A172 (cell line): ENCODE measurements at regions not wholly inside any gene's neighbourhood (a gene's known extent, or its start where the extent isn't known, plus 50 kb on each side); places are given as distances from the start of the nearest gene placed in this dataset.

Source experiments
- DNase-seq: peaks from one replicate; pipeline ENCODE4 v3.0.0-alpha.2; 2015; ENCODE audit warnings: low spot score

DNA sequence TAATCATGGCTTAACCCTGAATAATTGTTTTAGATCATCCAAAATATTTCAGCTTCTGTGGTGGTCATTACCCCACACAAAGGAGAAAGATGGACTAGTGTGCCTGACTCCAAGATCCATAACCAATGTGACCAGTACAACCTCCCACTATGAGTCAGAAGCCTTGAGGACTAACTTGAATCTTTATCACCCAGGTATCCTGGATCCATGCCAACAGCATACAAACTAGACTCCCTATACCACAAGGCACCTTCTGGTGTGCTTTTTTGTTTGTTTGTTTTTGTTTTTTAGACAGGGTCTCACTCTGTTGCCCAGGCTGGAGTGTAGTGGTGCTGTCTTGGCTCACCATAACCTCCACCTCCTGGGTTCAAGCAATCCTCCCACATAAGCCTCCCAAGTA is 317.7 kb downstream of the VPS13C start:
- no peak for DNase-seq

DNA sequence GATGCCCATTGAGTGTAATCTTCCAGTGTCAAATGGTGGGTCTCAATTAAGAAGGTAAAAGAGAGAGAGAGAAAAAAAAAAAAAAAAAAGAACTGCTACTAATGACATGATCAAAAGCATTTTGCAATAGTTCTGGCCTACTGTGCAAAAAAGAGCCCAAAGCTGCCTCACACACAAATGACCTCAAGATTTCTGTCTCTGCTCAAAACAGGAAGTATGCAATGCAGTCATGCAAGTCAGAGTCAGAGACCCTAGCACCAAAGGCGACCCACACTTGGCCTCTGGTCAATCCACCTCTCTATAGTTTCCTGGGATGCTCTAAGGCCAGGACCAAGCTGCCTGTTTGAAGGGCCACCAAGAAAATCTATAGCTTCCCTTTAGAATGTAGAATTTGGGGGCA is 323.5 kb downstream of the VPS13C start:
- no peak for DNase-seq

DNA sequence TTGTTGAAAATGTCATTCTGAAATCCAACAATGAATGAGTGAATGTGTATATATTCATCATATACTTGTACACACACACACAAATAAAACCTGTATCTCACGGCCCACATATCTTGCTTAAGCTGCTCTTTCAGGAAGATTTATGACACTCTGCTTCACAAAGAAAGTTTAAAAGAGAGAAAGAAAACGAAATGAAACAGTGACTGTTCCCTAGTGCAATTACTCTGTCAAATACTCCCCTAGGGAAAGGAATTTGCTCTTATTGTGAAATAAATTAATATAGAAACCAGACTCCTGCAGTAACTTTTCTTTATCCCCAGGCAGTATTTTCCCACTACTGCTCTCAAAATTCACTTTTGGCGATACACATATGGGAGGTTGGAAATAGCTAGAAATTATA is 329.1 kb downstream of the VPS13C start:
- no peak for DNase-seq

DNA sequence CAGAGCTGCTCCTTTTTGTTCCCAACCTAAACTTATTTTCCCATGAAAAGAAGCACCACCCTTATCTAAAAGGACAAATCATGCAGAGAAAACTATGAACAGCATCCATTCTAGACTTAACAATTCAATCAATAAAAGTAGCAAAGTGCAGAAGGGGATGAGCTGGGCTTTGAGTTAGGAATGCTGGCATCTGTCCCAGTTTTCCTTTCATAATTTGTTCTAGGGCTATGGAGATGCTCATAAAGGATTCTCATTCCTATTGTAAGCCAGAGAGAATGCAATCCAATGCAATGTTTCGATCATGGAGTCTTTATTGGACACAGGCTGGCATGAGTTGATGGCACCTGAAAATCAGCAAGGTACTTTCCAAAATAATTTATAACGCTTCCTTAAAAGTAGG is 330.6 kb downstream of the VPS13C start:
- DNase-seq, result no peak

DNA sequence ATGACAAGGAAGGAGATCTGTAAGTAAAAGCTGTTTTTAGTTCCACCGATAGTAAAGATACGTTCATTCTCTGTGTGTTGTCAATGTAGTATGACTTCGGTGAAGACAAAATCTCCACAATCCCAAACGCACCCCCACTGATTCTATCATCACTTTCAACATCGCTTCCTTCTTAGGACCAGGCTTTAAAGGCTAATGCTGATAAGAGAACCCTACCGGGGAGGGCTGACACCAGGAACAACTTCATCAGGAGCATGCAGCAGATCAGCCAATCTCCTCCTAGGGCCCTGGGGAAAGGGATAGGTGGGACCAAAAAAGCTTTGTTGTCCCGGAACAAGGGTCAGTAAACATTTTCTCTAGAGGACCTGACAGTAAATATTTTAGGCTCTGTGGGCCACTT is 334.1 kb downstream of the VPS13C start:
- DNase-seq, result no peak

DNA sequence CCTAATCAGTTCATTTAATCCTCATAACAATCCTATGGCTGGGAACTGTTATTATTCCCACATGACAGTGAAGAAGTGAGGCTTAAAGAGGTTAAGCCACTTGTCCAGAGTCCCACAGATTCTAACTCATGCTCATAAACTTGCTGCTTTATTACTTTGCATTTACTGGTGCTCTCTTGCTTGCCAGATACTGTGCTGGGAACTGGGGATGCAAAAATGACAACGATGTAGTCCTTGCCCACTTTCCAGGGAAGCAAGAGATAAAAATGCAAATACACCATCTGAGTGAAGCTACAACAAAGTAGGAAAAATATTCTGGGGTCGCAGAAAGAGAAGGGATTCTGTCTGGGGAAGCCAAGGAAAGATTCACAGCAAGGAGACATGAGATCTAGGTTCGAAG is 335.0 kb downstream of the VPS13C start:
- no peak for DNase-seq

DNA sequence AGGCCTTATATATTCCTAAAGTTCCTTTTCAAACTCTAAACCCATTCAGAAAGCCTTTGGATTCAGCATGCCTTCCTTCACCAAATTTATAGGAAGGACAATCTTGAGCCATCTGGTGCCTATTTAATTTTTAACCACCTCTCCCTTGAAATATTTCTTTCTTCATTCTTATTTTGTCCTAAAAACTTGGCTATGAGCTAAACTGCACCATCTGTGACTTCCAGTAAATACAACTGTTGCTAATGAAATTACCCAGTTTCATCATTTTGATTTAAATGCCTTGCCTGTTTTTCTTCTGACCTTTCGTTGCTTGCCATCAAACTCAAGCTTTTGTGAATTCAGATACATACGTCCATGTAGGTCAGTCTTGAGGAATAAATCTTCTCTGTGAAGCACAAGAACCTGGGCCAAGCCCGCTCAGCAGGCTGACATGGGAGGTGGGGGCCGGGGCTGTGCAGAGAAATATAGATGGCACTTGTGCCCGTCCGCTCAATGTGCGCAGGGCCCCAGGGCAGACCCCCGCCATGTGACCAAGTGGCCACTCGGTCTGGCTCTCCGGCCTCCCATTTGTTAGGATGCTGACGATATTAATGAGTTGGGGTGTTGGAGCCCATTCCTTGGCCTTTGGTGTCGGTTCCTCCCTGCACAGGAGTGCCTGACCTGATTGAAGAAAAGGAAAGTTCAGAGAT is 335.9 kb downstream of the VPS13C start:
- no peak for DNase-seq

DNA sequence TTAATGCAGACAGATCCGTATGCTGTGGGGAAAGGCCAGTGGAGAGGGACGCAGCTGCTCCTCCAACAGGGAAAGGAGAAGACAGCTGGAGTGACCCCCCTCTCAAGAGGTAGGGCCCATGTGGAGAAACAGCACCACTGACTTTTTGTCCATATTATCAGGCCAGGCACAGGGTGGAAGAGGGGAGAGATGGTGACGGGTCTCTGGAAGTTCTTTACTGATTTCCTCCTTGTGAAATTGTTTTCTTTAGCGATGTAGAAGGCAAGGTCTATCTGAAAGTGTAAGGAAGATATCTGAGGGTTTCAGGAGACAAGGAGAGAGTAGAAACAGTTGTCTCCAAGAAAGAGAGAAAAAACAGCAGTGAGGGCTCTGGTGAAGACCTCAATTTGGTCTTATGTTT is 338.8 kb downstream of the VPS13C start:
- no peak for DNase-seq

DNA sequence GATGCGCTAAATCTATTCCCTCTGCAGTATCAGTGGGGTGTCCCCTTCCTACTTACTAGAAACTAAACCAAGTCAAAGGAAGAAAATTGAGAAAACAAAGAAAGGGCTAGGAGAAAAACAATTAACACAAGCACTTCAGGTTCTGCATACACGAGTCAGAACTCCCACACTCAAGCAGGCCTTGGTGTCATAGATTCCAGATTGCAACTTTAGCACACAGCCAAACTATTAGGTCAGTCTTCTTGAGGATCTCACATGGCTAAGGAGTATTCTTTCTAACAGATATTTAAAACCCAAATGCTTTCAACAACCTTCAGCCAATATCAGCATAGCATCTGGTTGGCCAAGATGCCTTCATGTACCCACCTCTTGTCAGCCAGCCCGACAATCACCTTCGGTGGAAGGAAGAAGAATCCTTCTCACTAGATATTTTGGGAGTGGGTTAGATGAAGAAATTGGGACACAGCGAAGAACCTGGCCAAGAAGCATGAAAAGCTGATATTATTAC is 340.0 kb downstream of the VPS13C start:
- DNase-seq, result no peak

DNA sequence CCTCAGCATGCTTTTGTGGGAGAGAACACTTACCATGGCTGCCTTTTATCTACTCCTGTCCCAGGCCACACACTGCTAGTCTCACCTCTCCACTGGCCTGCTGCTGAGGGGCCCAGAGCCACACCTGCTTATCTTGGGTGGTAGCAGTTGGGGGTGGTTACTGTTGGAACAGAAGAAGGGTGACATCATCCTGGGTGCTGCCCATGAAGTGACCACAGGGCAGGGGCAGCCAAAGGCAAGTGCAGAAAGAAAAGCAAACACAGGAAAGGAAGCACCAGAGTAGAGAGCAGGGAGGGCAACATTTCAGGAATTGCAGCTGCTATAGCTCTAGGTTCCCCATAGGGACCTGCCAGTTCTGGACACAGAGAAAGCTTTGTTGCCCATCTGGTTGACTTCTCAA is 345.2 kb downstream of the VPS13C start:
- DNase-seq, result no peak

DNA sequence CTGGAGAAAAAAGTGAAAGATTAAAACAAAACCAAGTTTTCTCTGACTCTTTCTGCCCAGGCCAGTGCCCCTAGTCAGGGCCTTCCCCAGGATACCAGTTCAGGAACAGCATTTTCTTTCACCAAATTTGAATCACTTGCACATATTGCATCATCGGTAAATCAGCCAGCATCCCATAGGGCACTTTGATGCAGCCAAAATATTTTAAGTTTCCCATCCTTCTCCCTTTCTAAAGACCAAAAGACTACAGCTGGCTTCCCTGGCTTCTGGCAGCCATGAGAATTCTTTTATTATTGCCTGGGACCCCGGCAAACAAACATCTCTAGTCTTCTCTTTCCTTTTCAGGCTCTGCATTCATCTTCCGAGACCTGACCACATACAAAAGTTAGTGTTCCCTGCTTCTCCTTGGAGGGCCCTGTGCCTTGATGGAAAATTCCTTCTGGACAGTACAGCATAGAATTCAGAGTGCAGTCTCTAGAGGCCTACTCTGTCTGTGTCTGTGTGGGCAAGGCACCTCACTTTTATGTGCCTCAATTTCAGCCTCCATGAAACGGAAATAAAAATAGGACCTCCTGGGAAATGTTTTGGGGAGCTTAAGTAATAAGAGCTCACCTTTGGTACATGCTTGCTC is 348.0 kb downstream of the VPS13C start:
- DNase-seq, result no peak

DNA sequence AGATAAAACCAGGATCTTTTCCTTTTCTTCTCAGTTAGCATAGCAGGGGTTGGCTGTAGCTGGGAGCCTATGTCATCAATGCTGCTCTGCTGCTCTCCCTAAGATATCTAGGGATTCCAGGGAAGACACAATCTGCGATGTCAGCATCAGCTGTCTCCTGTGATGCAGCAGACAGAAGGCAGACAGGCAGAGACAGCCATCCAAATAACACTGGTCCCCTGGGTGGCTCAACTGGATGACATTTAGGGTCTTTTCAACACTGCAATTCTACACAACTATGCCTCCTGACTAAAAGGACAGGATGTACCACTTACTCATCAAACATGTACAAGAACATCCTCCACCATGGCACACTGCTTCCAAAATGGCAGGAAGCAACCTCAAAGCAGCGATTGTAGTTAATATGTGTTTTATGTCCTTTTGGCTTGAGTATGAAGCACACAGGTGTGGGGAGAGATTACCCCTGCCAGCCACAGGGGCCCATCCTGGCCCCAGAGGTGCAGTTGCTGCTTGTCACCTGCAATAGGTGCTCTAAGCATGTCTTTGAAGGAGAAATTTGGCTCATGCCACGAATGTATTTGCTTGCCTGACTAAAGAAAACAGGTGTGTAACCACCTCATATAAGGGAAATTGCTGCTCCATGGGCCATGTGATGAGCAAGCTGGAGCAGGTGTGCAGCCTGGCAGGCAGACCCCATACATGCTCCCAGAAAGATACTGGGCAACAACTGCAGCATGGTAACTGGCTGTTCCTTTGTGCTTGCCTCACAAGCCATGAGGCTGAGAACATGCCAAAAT is 357.8 kb downstream of the VPS13C start:
- DNase-seq, result no peak

DNA sequence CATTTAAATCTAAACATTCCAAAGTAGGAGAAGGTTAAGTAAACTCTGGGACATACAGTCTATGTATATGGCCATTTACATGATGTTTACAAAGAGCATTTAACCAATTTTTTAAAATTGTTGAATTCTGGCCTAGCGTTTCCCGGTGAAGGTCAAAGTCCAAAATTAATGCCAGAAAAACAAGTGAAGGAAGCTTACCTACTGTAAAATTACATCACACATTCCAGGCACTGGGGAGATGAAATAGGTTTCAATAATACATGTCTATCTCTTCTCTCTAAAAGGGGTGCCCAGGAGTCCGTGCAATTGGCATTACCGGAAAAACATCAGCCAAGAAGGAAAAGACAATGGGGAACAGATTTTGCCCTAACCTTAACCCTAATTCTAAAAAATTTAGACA is 358.8 kb downstream of the VPS13C start:
- DNase-seq, result no peak

DNA sequence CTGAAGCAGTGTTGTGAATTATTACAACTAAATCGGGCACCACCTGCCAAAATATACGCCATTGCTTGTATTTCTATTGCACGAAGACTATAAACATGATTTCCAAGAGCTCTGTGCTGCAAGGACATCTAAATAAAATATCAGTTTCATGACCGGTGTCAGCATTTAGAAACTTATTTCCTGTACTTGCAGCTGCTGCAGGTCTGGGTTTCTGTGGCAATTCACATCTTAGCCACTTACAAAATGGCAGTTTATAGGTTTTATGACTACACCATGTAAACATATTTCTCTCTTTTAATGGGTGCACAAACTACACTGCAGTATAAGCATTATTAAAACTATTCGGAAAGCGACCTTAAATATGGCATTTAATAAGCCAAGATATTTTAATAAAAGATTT is 359.4 kb downstream of the VPS13C start:
- no peak for DNase-seq

DNA sequence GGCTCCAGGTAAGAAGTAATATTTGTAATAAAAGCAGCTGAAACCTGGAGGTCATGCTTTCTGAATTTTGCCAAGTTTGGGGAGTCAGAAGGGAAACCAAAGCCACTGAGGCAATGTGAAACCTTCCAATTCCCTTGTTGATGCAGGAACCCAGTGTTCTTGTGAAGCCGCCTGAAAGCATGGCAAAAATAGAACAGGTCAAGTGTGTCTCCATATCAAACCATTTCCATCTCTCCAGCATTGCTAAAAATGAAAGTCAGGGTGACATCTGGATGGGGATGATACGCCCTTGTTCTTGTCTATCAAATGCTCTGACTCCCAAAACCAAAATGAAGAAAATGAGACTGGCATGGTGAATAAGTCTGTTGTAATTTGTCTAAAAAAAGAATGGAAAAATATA is 362.5 kb downstream of the VPS13C start:
- DNase-seq, result no peak

DNA sequence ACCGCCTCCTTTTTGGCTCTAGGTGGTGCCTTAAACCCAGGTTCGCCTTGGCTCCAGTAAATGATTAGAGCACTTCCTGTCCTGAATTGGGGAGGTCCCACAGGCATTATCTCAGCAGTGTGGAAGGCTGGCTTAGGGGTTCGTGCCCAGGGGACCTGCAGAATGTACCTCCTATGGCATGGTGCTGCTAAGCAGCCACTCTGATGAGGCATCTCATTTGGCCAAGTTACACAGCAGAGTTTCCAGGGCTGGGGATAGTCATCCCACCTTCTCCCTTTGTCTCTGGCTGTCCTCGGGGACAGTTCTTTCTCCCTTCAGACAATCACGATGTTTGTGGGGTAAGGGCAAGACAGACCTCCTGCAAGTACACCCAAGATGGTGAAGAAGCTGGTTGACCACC is 371.2 kb downstream of the VPS13C start:
- DNase-seq, result no peak

DNA sequence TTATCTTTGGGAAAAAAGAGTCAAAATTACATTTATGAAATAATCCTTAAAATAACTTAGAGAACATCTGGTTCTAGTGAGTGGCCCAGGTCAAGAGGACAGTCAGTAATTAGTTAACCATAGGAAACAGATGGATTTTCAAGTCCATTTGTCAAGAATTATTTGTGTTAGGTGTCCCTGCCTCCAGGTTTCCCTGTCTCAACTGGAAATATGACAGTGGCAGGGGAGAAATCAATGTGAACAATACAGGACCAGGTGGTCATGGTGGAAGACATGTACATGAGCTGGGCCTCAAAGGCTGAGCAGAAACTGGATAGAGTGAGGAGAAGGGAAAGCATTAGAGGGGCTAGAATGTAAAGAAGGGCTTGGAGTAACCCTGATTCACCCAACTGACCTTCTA is 372.6 kb downstream of the VPS13C start:
- no peak for DNase-seq

DNA sequence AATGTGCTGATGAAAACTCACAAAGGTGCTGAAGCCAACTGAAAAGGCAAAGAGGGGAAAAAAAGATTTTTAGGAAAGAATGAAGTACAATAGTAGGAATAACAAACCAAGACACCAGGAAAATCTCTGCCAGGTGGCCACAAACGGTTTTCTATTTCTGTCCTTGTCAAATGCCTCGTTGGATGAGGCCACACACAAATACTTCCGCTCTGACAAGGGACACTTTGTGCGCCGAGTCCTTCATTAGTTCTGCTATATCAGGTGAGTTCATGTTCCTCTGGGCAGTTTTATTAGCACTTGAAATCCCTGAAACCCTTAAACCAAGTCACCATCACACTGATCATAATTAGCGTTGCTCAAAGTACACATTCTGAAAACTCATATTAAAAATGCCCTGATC is 373.1 kb downstream of the VPS13C start:
- DNase-seq, result no peak

DNA sequence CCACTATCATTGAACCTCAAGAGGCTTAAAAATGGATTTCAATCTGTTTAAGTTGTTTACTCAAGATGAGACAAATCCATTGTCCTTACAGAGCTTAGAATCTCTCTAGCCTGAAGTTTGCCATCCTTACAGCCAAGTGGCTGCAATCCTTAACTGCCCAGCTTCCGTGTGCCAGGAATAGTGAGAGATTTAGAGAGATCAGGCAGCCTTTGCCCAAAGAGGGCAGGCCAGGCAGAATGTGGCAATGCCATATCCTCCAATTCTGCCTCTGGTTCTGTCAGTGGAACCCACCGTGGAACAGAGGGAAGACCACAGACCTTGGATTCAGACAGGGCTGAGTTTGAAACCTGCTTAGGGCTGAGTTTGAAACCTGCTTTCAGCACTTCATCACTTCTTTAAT is 374.3 kb downstream of the VPS13C start:
- no peak for DNase-seq

DNA sequence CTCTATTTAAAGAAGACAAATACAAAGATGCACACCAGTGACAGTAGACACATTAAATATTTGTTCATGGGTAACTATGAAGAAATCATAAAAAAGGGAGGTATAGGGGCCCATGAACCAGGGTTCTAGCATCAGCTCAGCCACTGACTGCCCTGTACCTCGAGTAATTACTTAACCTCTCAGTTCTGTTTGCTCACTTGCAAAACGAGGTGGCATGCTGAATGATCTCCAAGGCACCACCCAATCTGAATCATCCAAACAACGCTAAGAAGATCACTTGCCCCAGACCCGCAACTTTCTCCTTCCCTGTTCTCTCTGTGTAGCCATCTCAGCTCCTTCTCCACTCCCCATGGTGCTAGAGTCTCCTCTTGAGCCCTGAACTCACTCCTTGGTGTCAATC is 374.7 kb downstream of the VPS13C start:
- no peak for DNase-seq

DNA sequence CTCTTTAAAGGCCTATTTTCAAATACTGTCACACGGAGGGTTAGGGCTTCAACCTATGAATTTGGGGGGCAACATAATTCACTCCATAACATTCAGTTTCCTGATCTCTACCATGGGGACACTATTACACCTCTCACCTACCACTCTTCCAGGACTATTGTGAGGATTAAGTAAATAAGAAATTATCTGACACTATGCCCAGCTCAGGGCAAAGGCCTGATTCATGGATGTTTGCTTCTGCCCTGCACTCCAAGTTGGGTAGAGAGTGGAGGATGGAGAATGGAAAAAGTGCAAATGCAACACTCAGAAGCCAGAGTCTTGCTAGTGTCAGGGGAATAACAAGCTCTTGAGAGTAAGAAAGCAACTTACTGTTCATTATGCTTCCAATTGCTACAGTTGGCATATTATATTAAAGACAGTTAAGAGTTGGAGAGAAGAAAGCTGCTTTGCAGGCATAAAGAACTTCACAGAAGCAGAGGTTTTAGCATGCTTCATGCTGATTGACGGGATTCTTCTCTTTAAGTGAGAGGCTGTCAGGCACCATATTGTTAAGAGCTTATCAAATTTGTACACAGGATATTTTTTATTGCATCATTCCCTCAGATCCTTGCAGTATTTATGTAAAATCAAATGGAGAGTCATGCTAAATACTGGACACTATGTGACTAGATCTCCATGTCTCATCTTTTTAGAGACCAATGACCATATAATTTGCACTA is 375.3 kb downstream of the VPS13C start:
- no peak for DNase-seq
